GM19395 (cell line): ENCODE measurements at regions not wholly inside any gene's neighbourhood (a gene's known extent, or its start where the extent isn't known, plus 50 kb on each side); places are given as distances from the start of the nearest gene placed in this dataset.

ENCODE experiments used
- ATAC-seq: cut with Tn5 transposase; IDR thresholded peaks from one replicate; pipeline ENCODE4 v1.9.1; 2021; ENCODE audit warnings: mild to moderate bottlenecking, moderate library complexity; ENCODE audit not compliant: unreplicated experiment

- no peak for ATAC-seq
These were observed 211.6 kb downstream of the TRIB2 start for GRCh38 chr2:12928197-12928774.

DNA sequence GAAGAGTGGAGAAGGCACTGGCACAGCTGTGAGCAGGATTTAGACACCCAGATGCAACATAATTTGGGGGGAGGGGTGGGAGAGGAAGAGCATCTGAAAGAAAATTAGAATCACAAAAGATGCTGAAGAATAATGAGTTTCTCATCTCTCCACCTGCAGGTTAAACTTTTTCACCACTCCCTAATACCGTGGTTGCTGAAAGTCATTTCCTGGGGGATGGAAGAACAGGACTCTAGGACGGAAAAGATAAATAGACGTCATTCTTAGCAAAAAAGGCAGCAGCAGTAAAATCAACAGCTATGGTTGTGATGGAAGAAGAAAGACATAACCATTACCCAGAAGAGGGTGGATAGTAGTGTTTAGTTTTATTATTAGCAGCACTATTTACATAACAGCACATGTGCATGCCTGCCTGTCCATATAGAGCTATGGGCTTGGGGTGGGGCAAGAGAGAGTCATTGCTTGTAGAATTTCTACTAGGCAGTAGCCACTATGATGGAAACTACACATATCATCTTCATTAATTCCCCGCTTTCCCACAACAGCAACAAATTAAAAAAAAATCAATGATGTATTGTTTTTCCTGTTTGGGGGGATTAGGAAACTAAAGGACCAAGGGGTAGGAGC lies 212.2 kb downstream of the TRIB2 start:
- no peak for ATAC-seq

DNA sequence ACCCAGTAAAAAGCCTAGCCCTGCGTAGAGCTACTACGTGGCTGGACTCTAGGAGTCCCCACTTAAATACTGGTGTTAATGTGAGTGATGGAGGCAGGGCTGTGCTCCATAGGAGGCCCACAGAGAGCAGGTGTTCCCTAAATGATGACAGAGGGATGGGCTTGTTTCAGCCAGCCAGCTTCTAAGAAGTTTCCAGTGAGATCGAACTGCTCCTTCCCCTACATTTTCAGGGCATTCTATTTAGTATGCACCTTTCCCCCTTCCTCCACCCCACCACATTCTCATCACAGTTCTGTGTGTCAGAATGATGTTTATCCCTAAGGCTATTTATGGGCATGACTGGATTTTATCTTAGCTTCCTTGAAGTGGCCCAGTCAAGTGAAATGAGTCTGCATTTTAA lies 213.0 kb downstream of the TRIB2 start:
- no peak for ATAC-seq

- no peak for ATAC-seq
These were observed 213.7 kb downstream of the TRIB2 start for GRCh38 chr2:12930391-12930790.

GRCh38 chr2:12931186-12931844 lies 214.6 kb downstream of the TRIB2 start:
- peak; percentile 63 for ATAC-seq

GRCh38 chr2:12932192-12932591 lies 215.5 kb downstream of the TRIB2 start:
- no peak for ATAC-seq

- ATAC-seq: no peak
These were observed 217.5 kb downstream of the TRIB2 start for GRCh38 chr2:12934146-12934756.

GRCh38 chr2:12935222-12935621 lies 218.5 kb downstream of the TRIB2 start:
- no peak for ATAC-seq

GRCh38 chr2:12935796-12936195 lies 219.1 kb downstream of the TRIB2 start:
- ATAC-seq: no peak

- ATAC-seq: no peak
These were observed 224.5 kb downstream of the TRIB2 start for GRCh38 chr2:12941203-12941602.

- no peak for ATAC-seq
These were observed 231.7 kb downstream of the TRIB2 start for GRCh38 chr2:12948231-12948960.

DNA sequence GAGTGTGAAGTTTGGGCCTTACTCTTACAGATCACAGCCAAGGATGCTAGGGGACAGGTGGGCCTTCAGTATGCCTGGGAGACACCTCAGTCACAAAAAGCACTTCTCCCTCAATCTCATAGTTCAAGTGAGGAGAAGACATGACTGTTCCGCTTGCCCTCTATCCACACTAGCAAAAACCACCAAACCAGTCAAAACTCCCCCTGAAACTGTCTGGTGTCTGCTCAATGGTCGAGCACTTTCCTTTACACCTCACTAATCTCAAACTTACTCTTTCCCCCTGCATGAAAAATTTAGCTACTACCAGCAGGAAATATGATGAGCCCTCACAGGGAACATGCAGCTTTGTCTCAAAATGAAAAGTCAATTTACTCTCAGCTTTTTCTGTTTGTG lies 232.2 kb downstream of the TRIB2 start:
- ATAC-seq: no peak

DNA sequence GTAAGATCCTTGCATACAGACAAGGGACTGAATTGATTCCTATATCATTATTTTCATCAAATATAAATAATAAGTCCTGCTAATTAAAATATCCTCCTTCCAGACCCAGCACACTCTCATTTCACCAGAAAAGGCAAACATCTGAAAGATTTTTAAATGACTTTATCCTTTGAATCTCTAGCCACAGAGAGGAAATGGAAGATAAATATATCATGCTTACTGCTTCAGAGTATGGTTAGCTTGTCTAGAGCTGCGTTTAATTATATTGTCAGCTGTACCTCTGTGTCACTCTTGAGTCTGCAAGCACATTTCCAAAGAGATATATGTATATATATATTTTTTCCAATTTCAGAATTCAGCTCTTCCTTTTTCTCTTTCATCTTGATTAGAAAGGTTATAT lies 232.7 kb downstream of the TRIB2 start:
- ATAC-seq: no peak

- ATAC-seq: no peak
These were observed 233.4 kb downstream of the TRIB2 start for GRCh38 chr2:12950174-12950573.

- ATAC-seq: no peak
These were observed 234.4 kb downstream of the TRIB2 start for GRCh38 chr2:12950957-12951656.

DNA sequence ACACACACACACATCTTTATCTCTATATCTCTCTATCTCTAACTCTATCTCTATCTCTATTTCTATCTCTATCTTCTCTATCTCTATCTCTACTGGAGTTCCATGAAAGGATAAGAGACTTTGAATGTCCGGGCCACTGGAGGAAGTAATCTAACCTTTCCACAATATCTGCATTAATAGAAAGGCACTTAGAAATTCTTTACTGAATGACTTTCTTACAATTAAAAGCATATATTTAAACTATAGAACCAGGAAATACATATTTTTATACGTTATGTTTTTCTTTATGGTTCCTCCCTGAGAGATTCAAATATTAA lies 234.9 kb downstream of the TRIB2 start:
- ATAC-seq: no peak

DNA sequence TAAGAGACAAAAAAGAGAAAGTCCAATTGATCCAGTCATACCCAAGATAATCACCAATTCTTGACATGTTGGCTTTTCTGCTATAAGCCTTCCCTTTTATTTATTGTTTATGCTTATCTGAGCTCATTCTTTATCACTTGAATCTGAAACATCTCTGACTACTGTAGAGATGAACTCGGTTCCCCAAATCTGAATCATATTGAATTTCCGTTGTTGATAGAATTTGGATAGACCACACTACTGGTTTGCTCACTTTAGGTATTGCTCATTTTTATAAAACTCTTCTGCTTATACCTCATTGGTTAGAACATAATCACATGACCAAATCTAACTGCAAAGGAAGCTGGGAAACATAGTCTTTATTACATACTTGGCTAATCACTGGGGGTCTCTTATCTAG lies 236.9 kb downstream of the TRIB2 start:
- ATAC-seq: no peak

DNA sequence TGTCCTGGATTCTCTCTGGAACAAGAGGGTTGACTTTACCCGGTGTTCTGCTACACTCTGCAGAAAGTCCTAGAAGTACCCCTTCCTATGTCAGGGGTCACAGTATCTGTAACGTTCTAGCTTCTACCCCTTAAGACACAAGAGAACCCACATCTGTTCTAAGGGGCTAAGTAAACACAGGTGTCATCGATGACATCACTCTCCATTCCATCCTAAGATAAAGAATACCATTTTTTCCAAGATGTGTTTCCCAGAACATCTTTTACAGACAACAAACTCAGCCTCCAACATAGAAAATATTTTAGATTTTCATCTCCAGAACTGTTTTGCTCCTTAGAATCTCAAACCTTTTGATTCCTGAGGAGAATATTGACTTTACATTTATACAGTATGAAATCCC lies 239.1 kb downstream of the TRIB2 start:
- no peak for ATAC-seq

GRCh38 chr2:12957251-12957650 lies 240.5 kb downstream of the TRIB2 start:
- no peak for ATAC-seq

GRCh38 chr2:12959935-12960334 lies 243.2 kb downstream of the TRIB2 start:
- no peak for ATAC-seq

- no peak for ATAC-seq
These were observed 243.9 kb downstream of the TRIB2 start for GRCh38 chr2:12960671-12961070.
